Parathyroid adenoma (tissue), 2 donors: ENCODE measurements at regions not wholly inside any gene's neighbourhood (a gene's known extent, or its start where the extent isn't known, plus 50 kb on each side); places are given as distances from the start of the nearest gene placed in this dataset.

Source experiments
- H2AFZ ChIP-seq: fragments of 300-600 bp; sonication (generic); one replicate; pipeline ENCODE4 v1.7.0; 2017; ENCODE audit warnings: antibody characterized with exemption, mild to moderate bottlenecking
- H3K27ac ChIP-seq: fragments of 300-600 bp; sonication (generic); one replicate; pipeline ENCODE4 v1.7.0; 2017
- H3K27me3 ChIP-seq: fragments of 300-600 bp; sonication (generic); one replicate; pipeline ENCODE4 v1.7.0; 2017; ENCODE audit warnings: low read length; ENCODE audit not compliant: control insufficient read depth, insufficient read depth
- H3K36me3 ChIP-seq: fragments of 300-600 bp; sonication (generic); one replicate; pipeline ENCODE4 v1.7.0; 2017; ENCODE audit warnings: low read length; ENCODE audit not compliant: control insufficient read depth, insufficient read depth
- H3K4me1 ChIP-seq: fragments of 300-600 bp; sonication (generic); one replicate; pipeline ENCODE4 v1.7.0; 2017; ENCODE audit warnings: control low read depth
- H3K4me2 ChIP-seq: fragments of 300-600 bp; sonication (generic); one replicate; pipeline ENCODE4 v1.7.0; 2017; ENCODE audit warnings: low read length
- H3K4me3 ChIP-seq: fragments of 300-600 bp; sonication (generic); one replicate; pipeline ENCODE4 v1.7.0; 2017; ENCODE audit warnings: low read depth, low read length
- H3K79me2 ChIP-seq: fragments of 300-600 bp; sonication (generic); one replicate; pipeline ENCODE4 v1.7.0; 2017; ENCODE audit warnings: control low read depth
- H3K9ac ChIP-seq: fragments of 300-600 bp; sonication (generic); one replicate; pipeline ENCODE4 v1.7.0; 2017; ENCODE audit warnings: mild to moderate bottlenecking
- H3K9me3 ChIP-seq: fragments of 300-600 bp; sonication (generic); one replicate; pipeline ENCODE4 v1.7.0; 2017; ENCODE audit warnings: low read length; ENCODE audit not compliant: control insufficient read depth
- CTCF ChIP-seq: fragments of 300-600 bp; sonication (generic); IDR thresholded peaks from one replicate; pipeline ENCODE4 v1.7.0; 2017; ENCODE audit warnings: antibody characterized with exemption, mild to moderate bottlenecking
- donor health status: primary hyperparathyroidism.

GRCh38 chr9:13013991-13014883 lies 239.4 kb downstream of the LURAP1L start:
- H3K4me2 ChIP-seq = no peak overlapping the region
- H3K27me3 ChIP-seq = no peaks in the 10 kb centered on the region
- no peaks in the 10 kb centered on the region for H3K4me1 ChIP-seq
- H3K4me3 ChIP-seq = no peak overlapping the region
- no peaks in the 10 kb centered on the region for H3K9me3 ChIP-seq
- TF ChIP-seq CTCF = no peak
- no peak overlapping the region for H2AFZ ChIP-seq
- H3K36me3 ChIP-seq = no peaks in the 10 kb centered on the region
- no peak overlapping the region for H3K27ac ChIP-seq
- no peaks in the 10 kb centered on the region for H3K79me2 ChIP-seq
- no peak overlapping the region for H3K9ac ChIP-seq

- H3K4me3 ChIP-seq = no peak overlapping the region
- no peak overlapping the region for H3K27ac ChIP-seq
- no peak overlapping the region for H3K9ac ChIP-seq
- H3K4me2 ChIP-seq = no peak overlapping the region
- no peaks in the 10 kb centered on the region for H3K4me1 ChIP-seq
- H3K27me3 ChIP-seq = no peaks in the 10 kb centered on the region
- H2AFZ ChIP-seq = no peak overlapping the region
- no peaks in the 10 kb centered on the region for H3K79me2 ChIP-seq
- no peaks in the 10 kb centered on the region for H3K36me3 ChIP-seq
- no peak for TF ChIP-seq CTCF
- H3K9me3 ChIP-seq = no peaks in the 10 kb centered on the region
Measured at GRCh38 chr9:13017260-13017659, 242.4 kb downstream of the LURAP1L start.

GRCh38 chr9:13020146-13021040 lies 245.6 kb downstream of the LURAP1L start:
- Histone ChIP-seq H3K4me1 (no peaks in the 10 kb centered on the region), H3K9ac (no peak overlapping the region), H2AFZ (no peak overlapping the region), H3K4me3 (no peak overlapping the region), H3K27ac (no peak overlapping the region), H3K4me2 (no peak overlapping the region), H3K79me2 (no peaks in the 10 kb centered on the region), H3K27me3 (no peaks in the 10 kb centered on the region), H3K36me3 (no peaks in the 10 kb centered on the region), H3K9me3 (no peaks in the 10 kb centered on the region)
- no peak for TF ChIP-seq CTCF

- no peak overlapping the region for H2AFZ ChIP-seq
- no peaks in the 10 kb centered on the region for H3K9me3 ChIP-seq
- no peaks in the 10 kb centered on the region for H3K79me2 ChIP-seq
- no peak for TF ChIP-seq CTCF
- H3K4me3 ChIP-seq = no peak overlapping the region
- no peaks in the 10 kb centered on the region for H3K4me1 ChIP-seq
- no peak overlapping the region for H3K9ac ChIP-seq
- no peaks in the 10 kb centered on the region for H3K27me3 ChIP-seq
- no peaks in the 10 kb centered on the region for H3K36me3 ChIP-seq
- H3K4me2 ChIP-seq = no peak overlapping the region
- H3K27ac ChIP-seq = no peak overlapping the region
Measured at GRCh38 chr9:13022756-13023155, 247.9 kb downstream of the LURAP1L start.
